HepG2 (cell line): ENCODE measurements at regions not wholly inside any gene's neighbourhood (a gene's known extent, or its start where the extent isn't known, plus 50 kb on each side); places are given as distances from the start of the nearest gene placed in this dataset.

ENCODE experiments used
- ATAC-seq: fragments of 200-7000 bp; cut with Tn5 transposase; 3 replicates; pipeline ENCODE4 v1.9.1; 2020; ENCODE audit warnings: mild to moderate bottlenecking, moderate library complexity
- BruUV-seq: library from RNA; stranded (reverse); fragments of 400-500 nt; replicated peaks from 2 replicates; lab custom pipeline; 2021; lab: Mats Ljungman, UMichigan
- CTCF ChIA-PET: fragments of 300-600 bp; formaldehyde crosslinking; extraction: SDS; loops from one replicate; lab custom pipeline; 2021; ENCODE audit warnings: low total read pairs, inconsistent platforms, low intra/inter-chr PET ratio; lab: Yijun Ruan, JAX
- POLR2A ChIA-PET: fragments of 350-600 bp; sonication (Branson Sonifier 250); formaldehyde crosslinking; loops from one replicate; lab custom pipeline; 2020; ENCODE audit warnings: antibody characterized with exemption, inconsistent platforms; lab: Yijun Ruan, JAX
- DNase-seq: peaks from one replicate; pipeline ENCODE4 v3.0.0-alpha.2; 2015; ENCODE audit warnings: low spot score
- FAIRE-seq: peaks from 3 replicates; lab custom pipeline; 2011; peaks lifted over from hg19 to GRCh38; lab: Jason Lieb, UNC
- H2AFZ ChIP-seq: one replicate; pipeline ENCODE4 v1.6.1; 2011; ENCODE audit warnings: low read length, inconsistent platforms
- H3K27ac ChIP-seq: fragments of 300-600 bp; 3 replicates; pipeline ENCODE4 v1.8.0; 2011; ENCODE audit warnings: mixed run types, mild to moderate bottlenecking, mixed read lengths, low read length, inconsistent platforms; ENCODE audit not compliant: insufficient read depth; ENCODE audit errors: extremely low read length
- H3K27me3 ChIP-seq, 2 experiments: fragments of 200-600 bp in 1 of 2; 2 replicates in 1 of 2; 3 replicates in 1 of 2; pipeline versions ENCODE4 v1.6.0 to v1.8.0; 2011; ENCODE audit warnings: low read length in 2 of 2, mild to moderate bottlenecking in 2 of 2, moderate library complexity in 2 of 2, inconsistent platforms in 1 of 2; ENCODE audit not compliant: insufficient read depth in 2 of 2, control insufficient read depth in 1 of 2
- H3K36me3 ChIP-seq, 2 experiments: fragments of 200-600 bp in 1 of 2; replicated peaks in 1 of 2; 2 replicates in 1 of 2; 3 replicates in 1 of 2; pipeline versions ENCODE4 v1.5.1 to v1.8.0; 2011; ENCODE audit warnings: low read length in 2 of 2, inconsistent platforms in 1 of 2; ENCODE audit not compliant: insufficient read depth in 2 of 2, control insufficient read depth in 1 of 2
- H3K4me1 ChIP-seq: 2 replicates; pipeline ENCODE4 v1.5.1; 2012; ENCODE audit warnings: low read length, inconsistent platforms; ENCODE audit not compliant: insufficient read depth
- H3K4me2 ChIP-seq: 2 replicates; pipeline ENCODE4 v1.6.0; 2011; ENCODE audit warnings: low read depth, low read length, inconsistent platforms
- H3K4me3 ChIP-seq, 3 experiments: fragments of 200-600 bp in 1 of 3; sonication (generic), shearing (Covaris generic) in 1 of 3; replicated peaks in 1 of 3; 2 replicates each; pipeline ENCODE4 v1.5.1; 2011 to 2016; ENCODE audit warnings: low read length in 3 of 3, inconsistent platforms in 2 of 3, low read depth in 2 of 3, mild to moderate bottlenecking in 2 of 3, control low read depth in 1 of 3, mixed read lengths in 1 of 3; ENCODE audit not compliant: insufficient read depth in 1 of 3
- H3K79me2 ChIP-seq: one replicate; pipeline ENCODE4 v1.6.1; 2011; ENCODE audit warnings: low read length, inconsistent platforms; ENCODE audit not compliant: insufficient read depth
- H3K9ac ChIP-seq: 2 replicates; pipeline ENCODE4 v1.6.0; 2011; ENCODE audit warnings: mild to moderate bottlenecking, low read depth, low read length, inconsistent platforms; ENCODE audit not compliant: insufficient read depth
- H3K9me3 ChIP-seq: 2 replicates; pipeline ENCODE4 v1.5.1; 2012; ENCODE audit warnings: mild to moderate bottlenecking, low read length
- H4K20me1 ChIP-seq: 2 replicates; pipeline ENCODE4 v1.6.0; 2011; ENCODE audit warnings: inconsistent platforms, mild to moderate bottlenecking, low read length, moderate library complexity; ENCODE audit not compliant: insufficient read depth
- DMTF1 ChIP-seq: sonication (generic); formaldehyde crosslinking; IDR thresholded peaks from 2 replicates; pipeline ENCODE4 v1.4.0; 2020; ENCODE audit warnings: mild to moderate bottlenecking, missing genetic modification reagents
- EP300 ChIP-seq, 3 experiments: sonication (generic) in 1 of 3; formaldehyde crosslinking in 1 of 3; IDR thresholded peaks; 2 replicates each; pipeline versions ENCODE4 v1.5.1 to v1.6.1; 2011 to 2020; ENCODE audit warnings: low read depth in 2 of 3, low read length in 2 of 3, borderline replicate concordance in 1 of 3, improper control_type of control experiment in 1 of 3, mild to moderate bottlenecking in 1 of 3, missing genetic modification reagents in 1 of 3, moderate library complexity in 1 of 3
- FOXK1 ChIP-seq: sonication (generic); formaldehyde crosslinking; IDR thresholded peaks from 2 replicates; pipeline ENCODE4 v1.4.0; 2020; ENCODE audit warnings: low read depth, missing genetic modification reagents, borderline replicate concordance
- IKZF1 ChIP-seq: fragments of 450-650 bp; IDR thresholded peaks from 2 replicates; pipeline ENCODE4 v1.7.1; 2016
- MAFK ChIP-seq, 2 experiments: IDR thresholded peaks in 1 of 2; conservative IDR thresholded peaks in 1 of 2; 2 replicates each; pipeline ENCODE4 v1.6.1; 2011; ENCODE audit warnings: improper control_type of control experiment in 2 of 2, low read length in 2 of 2
- MED8 ChIP-seq: sonication (generic); formaldehyde crosslinking; IDR thresholded peaks from 2 replicates; pipeline ENCODE4 v1.8.1; 2023; ENCODE audit warnings: mild to moderate bottlenecking, missing genetic modification reagents; ENCODE audit not compliant: insufficient replicate concordance
- MYC ChIP-seq: sonication (generic); formaldehyde crosslinking; IDR thresholded peaks from 2 replicates; pipeline ENCODE4 v1.9.0; 2021; ENCODE audit warnings: missing genetic modification reagents, borderline replicate concordance
- NFYB ChIP-seq: sonication (generic); formaldehyde crosslinking; IDR thresholded peaks from 2 replicates; pipeline ENCODE4 v1.4.0; 2020; ENCODE audit warnings: missing genetic modification reagents
- SATB2 ChIP-seq: sonication (generic); formaldehyde crosslinking; IDR thresholded peaks from 2 replicates; pipeline ENCODE4 v1.5.0; 2020; ENCODE audit warnings: missing genetic modification reagents
- TCF7L2 ChIP-seq: IDR thresholded peaks from 2 replicates; pipeline ENCODE4 v1.6.1; 2011; ENCODE audit warnings: mild to moderate bottlenecking, low read depth, low read length, moderate library complexity
- TFDP2 ChIP-seq: sonication (generic); formaldehyde crosslinking; IDR thresholded peaks from 2 replicates; pipeline ENCODE4 v1.4.0; 2020; ENCODE audit warnings: missing genetic modification reagents
- XBP1 ChIP-seq: sonication (generic); formaldehyde crosslinking; IDR thresholded peaks from 2 replicates; pipeline ENCODE4 v1.5.0; 2020; ENCODE audit warnings: missing genetic modification reagents
- ZBTB46 ChIP-seq: sonication (generic); formaldehyde crosslinking; IDR thresholded peaks from 2 replicates; pipeline ENCODE4 v1.4.0; 2020; ENCODE audit warnings: mild to moderate bottlenecking, missing genetic modification reagents, borderline replicate concordance
- ZC3H4 ChIP-seq: sonication (generic); formaldehyde crosslinking; IDR thresholded peaks from 2 replicates; pipeline ENCODE4 v1.4.0; 2020; ENCODE audit warnings: missing genetic modification reagents, borderline replicate concordance
- ZNF235 ChIP-seq: sonication (generic); formaldehyde crosslinking; IDR thresholded peaks from 2 replicates; pipeline ENCODE4 v1.8.1; 2023; ENCODE audit warnings: mild to moderate bottlenecking, missing genetic modification reagents, borderline replicate concordance
- in situ Hi-C: cut with HindIII; loops from 2 replicates; pipeline ENCODE4 v1.10.0; 2017; ENCODE audit warnings: low pct_unique_long_range_greater_than_20kb; ENCODE audit not compliant: extremely low pct_ligation_motif_present
- intact Hi-C: fragments of 100-400 bp; cut with micrococcal nuclease; formaldehyde crosslinking; loops from one replicate; pipeline ENCODE4 v1.10.0; 2022; ENCODE audit not compliant: unreplicated experiment
- TF ChIP-seq, protein P1 (sequence below): sonication (generic); formaldehyde crosslinking; IDR thresholded peaks from 2 replicates; pipeline ENCODE4 v1.4.0; 2020; ENCODE audit warnings: missing genetic modification reagents, borderline replicate concordance

DNA sequence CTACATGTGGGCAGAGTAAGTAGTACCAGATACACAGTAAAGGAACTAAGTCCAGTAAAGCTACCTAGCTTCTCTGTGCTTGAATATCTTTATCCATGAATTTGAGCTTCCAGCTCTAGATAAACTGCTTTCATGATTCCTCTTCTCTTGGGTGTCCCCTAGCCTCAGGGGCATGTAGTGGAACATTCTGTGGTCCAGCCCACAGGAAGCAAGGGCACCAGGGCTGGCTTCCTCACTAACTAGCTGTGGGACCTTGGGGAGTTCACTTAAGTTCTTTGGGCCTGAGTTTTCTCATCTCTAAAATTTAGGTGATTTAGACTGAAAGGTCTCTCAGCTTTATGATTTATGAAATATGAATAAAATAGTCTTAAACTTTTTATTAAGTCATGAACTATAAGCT lies 185.7 kb downstream of the KATNAL1 start:
- Histone ChIP-seq H3K79me2 (no peaks in the 10 kb centered on the region), H3K9me3 (no peaks in the 10 kb centered on the region), H4K20me1 (no peaks in the 10 kb centered on the region), H3K27me3 (peaks cover 0 to 5% of the 10 kb centered on the region in 2 experiments; a peak in 1 of 5 replicates), H3K9ac (no peak overlapping the region), H3K27ac (no peak overlapping the region), H3K4me1 (peaks cover 2% of the 10 kb centered on the region), H3K36me3 (no peaks in the 10 kb centered on the region), H3K4me2 (no peak overlapping the region), H2AFZ (no peak overlapping the region), H3K4me3 (no peak overlapping the region)
- intact Hi-C loops = no loop called here
- DNase-seq (no peak), ATAC-seq (no peak), FAIRE-seq (no peak)
- BruUV-seq = no TSS peak
- ChIA-PET CTCF (no interaction called here), POLR2A (interaction anchor here (1.0 kb wide), 1 partner anchor 198 kb away, joined by 3 read pairs; no protein-coding TSS in a partner anchor)
- in situ Hi-C loops = no loop called here
- no peak for TF ChIP-seq EP300 (IDR thresholded peaks at IDR 0.05; ENCODE audit: low read depth in 2 of 2, low read length in 2 of 2)
- no peak for TF ChIP-seq EP300 (CRISPR knock-in tag; IDR thresholded peaks at IDR 0.05; ENCODE audit: borderline replicate concordance)
- no peak for TF ChIP-seq TFDP2
- TF ChIP-seq, protein P1, sequence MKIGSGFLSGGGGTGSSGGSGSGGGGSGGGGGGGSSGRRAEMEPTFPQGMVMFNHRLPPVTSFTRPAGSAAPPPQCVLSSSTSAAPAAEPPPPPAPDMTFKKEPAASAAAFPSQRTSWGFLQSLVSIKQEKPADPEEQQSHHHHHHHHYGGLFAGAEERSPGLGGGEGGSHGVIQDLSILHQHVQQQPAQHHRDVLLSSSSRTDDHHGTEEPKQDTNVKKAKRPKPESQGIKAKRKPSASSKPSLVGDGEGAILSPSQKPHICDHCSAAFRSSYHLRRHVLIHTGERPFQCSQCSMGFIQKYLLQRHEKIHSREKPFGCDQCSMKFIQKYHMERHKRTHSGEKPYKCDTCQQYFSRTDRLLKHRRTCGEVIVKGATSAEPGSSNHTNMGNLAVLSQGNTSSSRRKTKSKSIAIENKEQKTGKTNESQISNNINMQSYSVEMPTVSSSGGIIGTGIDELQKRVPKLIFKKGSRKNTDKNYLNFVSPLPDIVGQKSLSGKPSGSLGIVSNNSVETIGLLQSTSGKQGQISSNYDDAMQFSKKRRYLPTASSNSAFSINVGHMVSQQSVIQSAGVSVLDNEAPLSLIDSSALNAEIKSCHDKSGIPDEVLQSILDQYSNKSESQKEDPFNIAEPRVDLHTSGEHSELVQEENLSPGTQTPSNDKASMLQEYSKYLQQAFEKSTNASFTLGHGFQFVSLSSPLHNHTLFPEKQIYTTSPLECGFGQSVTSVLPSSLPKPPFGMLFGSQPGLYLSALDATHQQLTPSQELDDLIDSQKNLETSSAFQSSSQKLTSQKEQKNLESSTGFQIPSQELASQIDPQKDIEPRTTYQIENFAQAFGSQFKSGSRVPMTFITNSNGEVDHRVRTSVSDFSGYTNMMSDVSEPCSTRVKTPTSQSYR (CRISPR knock-in tag) = no peak
- no peak for TF ChIP-seq ZNF235 (CRISPR knock-in tag)
- TF ChIP-seq ZC3H4 (CRISPR knock-in tag) = no peak
- TF ChIP-seq XBP1 (CRISPR knock-in tag) = no peak
- no peak for TF ChIP-seq TCF7L2
- TF ChIP-seq ZBTB46 = no peak
- no peak for TF ChIP-seq DMTF1 (CRISPR knock-in tag)
- TF ChIP-seq NFYB (CRISPR knock-in tag) = no peak
- no peak for TF ChIP-seq FOXK1 (CRISPR knock-in tag)
- no peak for TF ChIP-seq MAFK (conservative IDR thresholded peaks at IDR 0.05 in 1 of 2, IDR thresholded peaks at IDR 0.05 in 1 of 2; ENCODE audit: low read length in 2 of 2)
- no peak for TF ChIP-seq SATB2 (CRISPR knock-in tag)
- no peak for TF ChIP-seq IKZF1
- TF ChIP-seq MED8 = no peak
- TF ChIP-seq MYC (CRISPR knock-in tag) = no peak
